Activated CD8-positive, alpha-beta memory T cell treated with anti-CD3 and anti-CD28 coated beads, Interleukin-2, amount 50 U/mL, for 1 hour (primary cell): ENCODE measurements at regions not wholly inside any gene's neighbourhood (a gene's known extent, or its start where the extent isn't known, plus 50 kb on each side); places are given as distances from the start of the nearest gene placed in this dataset.
"Not testable (repeated sequence)": the region's sequence is repeated elsewhere in the genome, so short reads cannot be mapped to it uniquely, and the experiment has no call there.

Experiments
- DNase-seq: peaks from one replicate; pipeline ENCODE4 v3.0.0-alpha.2; 2020; ENCODE audit errors: extremely low read depth

DNA sequence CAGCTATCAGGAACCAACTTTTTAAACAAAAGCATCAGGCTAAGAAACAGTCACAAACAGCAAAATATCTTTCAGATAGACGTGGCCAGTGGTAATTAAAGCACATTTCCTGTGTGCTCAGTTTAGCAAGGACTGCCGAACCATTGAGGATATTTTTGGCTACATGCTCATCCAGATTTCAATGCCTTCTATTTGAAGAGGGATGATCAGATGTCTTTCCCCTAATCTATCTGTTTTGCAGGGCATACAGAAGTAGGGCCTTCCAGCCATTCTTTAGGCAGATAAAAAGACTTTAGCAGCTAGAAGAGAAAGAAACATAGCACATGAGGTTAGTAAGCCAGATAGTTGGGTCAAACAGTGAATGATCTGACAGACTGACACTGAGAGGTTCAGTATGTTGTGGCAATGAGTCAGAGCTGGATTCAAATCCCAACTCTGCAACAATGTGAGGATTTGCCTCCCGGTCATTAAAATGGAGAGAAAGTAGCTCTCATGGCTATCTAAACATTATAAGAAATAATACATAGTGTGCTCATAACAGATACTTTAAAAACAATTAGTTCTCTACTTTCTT lies 100.0 kb upstream of the PRKG2 start:
- no peak for DNase-seq

DNA sequence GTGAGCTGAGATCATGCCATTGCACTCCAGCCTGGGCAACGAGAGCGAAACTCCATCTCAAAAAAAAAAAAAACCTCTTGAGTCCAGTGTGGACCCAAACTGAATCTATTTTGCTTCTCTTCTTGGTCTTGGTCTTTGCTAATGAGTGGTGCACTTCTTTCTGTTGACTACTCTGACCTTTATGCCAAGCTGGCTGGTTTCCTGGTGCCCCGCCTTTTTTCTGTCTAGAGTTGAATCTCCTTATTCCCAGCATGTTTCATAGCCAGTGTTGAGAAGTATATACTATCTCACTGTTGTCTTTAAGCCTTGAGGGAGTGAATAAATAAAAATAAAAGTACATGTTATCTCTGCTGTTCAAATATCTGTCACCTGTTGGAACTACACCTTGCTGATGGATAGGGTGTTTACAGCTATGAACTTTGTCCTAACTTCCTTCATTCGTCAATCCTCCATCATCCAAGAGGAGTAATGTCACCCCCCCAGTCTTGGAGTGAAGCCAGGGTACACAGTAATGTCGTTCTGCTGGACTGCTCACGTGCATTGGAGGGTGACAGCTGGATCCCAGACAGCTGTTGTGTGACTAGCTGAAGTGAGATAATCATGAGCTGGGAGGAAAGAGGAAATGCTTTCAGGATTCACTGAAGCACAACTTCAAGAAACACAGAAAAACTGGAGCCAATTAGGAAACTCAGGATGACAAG lies 99.3 kb upstream of the PRKG2 start:
- DNase-seq, result no peak

DNA sequence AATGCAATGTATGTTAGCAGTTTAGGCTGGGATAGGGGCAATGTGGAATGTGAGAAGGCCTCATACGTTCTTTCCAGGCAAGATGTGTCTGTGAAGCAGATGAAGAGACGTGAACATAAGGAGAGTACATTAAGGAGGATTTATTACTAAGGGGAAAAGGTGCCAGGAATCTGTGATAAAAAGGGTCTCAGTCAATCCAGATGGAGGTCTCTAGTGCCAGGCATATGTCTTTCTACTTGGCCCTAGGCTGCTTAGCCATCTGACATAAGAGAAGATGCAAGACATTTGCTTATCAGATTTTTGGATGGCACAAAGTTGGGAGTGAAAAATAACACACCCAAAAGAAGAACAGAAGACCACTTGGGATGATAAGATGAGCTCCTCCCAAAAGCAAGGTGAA lies 93.0 kb upstream of the PRKG2 start:
- no peak for DNase-seq

DNA sequence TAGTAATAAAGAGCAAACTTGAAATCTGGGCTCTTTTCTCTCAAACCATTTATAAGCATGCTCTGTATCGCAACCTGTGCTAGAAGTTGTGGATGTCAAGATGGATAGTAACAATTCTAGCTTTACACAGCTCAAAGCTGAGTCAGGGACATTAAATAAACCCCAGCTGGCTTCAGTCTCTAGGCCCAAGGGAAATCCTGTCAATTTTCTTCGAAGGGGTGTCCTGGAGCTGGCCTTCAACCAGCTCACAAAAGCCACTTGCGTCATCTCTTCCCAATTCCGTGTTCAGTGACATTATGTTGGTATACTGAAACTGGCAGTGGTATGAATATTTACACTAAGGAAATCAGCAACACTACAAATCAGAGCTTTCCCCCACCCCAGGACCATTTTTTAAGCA lies 89.8 kb upstream of the PRKG2 start:
- DNase-seq, result no peak

DNA sequence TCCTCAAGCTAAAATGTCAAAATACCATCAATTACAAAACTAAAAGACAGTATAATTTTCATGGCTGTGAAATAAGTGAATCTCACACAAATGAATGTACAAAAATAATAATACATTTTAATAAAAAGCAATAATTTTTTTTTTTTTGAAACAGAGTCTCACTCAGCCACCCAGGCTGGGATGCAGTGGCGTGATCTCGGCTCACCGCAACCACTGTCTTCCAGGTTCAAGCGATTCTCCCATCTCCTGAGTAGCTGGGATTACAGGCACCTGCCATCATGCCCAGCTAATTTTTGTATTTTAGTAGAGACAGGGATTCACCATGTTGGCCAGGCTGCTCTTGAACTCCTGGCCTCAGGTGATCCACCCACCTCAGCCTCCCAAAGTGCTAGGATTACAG lies 85.3 kb upstream of the PRKG2 start:
- not testable (repeated sequence) for DNase-seq

DNA sequence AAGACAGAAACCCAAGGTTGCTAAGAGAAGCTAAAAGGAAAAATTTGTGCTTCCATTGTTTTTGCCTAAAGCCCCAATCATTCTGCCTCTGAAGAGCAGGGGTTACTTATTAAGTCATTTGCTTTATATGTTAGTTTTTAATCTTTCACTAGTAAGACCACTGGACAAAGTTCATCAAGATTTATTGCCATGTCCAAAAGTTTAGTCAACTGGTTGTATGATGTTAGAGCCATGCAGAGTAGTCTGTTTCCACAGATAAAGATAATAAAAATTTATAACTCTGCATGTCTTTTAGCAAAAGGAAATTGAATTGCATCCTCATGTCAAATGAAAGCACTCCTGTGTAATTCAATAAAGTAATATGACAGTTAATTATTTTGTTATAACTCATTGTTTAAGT lies 75.8 kb upstream of the PRKG2 start:
- DNase-seq, result no peak

DNA sequence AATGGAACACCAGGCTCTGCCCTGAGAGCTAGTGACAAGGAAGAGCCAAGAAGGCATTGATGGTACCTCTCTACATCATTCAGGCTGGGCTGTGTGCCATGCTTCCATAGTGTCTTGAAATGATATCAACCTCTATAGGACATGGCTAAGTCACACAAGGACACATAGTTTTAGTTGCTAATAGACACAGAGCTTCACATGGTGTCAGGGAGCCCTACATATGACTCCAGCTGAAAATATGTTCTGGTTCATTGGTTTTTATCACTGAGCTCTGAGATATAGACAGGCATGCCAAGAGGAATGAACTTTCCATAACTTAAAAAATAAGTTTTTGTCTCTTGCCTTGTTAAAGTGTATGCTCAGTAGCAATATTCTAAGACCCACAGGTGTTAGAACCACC lies 72.1 kb upstream of the PRKG2 start:
- DNase-seq, result no peak

DNA sequence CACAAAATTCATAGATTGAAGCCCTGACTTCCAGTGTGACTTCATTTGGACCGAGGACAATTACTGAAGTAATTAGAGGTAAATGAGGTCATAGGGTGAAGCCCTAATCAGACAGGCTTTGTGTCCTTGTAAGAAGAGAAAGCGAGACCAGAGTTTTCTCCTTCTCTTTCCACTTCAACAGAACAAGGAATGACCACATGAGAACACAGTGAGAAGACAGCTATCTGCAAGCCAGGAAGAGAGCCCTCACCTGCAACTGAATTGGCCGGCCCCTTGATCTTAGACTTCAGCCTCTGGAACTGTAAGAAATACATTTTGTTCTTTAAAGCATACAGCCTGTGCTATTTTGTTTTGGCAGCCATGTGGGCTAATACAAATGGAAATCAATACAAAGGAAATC lies 67.1 kb upstream of the PRKG2 start:
- DNase-seq, result no peak

DNA sequence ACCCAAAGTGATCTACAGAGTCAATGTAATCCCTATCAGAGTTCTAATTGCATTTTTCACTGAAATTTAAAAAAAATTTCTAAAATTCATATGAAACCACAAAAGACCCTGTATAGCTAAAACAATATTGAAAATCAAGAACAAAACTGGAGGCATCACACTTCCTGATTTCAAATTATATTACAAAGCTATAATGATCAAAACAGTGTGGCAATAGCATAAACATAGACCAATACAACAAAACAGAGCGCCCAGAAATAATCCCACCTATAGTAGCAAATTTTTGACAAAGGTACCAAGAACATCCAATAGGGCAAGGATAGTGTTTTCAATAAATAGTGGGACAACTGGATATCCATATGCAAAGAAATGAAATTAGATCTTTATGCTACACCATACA lies 59.4 kb upstream of the PRKG2 start:
- DNase-seq, result no peak

DNA sequence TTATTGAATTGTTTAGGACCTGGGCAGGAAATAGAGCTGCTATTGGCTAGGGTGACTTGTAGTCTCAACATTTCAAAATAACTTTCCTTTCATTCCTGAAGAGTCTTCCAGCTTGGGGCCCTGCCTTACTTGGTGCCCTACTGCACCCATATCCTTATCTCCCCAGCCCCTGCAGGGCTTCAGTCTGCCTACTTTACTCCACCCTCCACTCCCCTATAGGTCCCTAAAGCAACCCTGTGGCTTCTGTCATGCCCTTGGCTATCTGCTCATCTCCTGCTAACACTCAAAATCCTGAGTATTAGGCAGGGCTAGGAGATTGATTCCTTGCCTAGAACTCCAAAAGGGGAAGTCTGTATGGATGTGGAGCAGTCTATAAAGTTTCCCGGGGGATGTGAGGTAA lies 57.6 kb upstream of the PRKG2 start:
- no peak for DNase-seq
